Fibroblast of villous mesenchyme (primary cell): ENCODE measurements at regions not wholly inside any gene's neighbourhood (a gene's known extent, or its start where the extent isn't known, plus 50 kb on each side); places are given as distances from the start of the nearest gene placed in this dataset.

Source experiments
- DNase-seq: peaks from one replicate; pipeline ENCODE4 v3.0.0-alpha.2; 2010; ENCODE audit warnings: low read depth
- H3K4me3 ChIP-seq: 2 replicates; pipeline ENCODE4 v1.5.1; 2011; ENCODE audit warnings: low read depth, mild to moderate bottlenecking, low read length
- TF ChIP-seq, protein P1 (sequence below): IDR thresholded peaks from 2 replicates; pipeline ENCODE4 v1.5.1; 2012; ENCODE audit warnings: low read depth, mild to moderate bottlenecking, low read length; ENCODE audit not compliant: insufficient read depth

DNA sequence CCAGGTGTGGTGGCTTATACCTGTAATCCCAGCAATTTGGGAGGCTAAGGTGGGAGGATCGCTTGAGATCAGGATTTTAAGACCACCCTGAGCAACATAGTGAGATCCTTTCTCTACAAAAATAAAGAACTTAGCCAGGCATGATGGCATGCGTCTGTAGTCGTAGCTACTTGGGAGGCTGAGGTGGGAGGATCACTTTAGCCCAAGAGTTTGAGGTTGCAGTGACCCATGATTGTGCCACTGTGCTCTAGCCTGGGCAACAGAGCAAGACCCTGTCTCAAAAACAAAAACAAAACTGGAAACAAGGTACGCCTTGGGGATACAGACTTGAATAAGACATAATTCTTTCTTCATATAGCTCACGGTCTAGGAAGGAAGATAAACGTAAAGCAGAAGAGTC lies 63.1 kb upstream of the GRAMD1B start:
- TF ChIP-seq, protein P1, sequence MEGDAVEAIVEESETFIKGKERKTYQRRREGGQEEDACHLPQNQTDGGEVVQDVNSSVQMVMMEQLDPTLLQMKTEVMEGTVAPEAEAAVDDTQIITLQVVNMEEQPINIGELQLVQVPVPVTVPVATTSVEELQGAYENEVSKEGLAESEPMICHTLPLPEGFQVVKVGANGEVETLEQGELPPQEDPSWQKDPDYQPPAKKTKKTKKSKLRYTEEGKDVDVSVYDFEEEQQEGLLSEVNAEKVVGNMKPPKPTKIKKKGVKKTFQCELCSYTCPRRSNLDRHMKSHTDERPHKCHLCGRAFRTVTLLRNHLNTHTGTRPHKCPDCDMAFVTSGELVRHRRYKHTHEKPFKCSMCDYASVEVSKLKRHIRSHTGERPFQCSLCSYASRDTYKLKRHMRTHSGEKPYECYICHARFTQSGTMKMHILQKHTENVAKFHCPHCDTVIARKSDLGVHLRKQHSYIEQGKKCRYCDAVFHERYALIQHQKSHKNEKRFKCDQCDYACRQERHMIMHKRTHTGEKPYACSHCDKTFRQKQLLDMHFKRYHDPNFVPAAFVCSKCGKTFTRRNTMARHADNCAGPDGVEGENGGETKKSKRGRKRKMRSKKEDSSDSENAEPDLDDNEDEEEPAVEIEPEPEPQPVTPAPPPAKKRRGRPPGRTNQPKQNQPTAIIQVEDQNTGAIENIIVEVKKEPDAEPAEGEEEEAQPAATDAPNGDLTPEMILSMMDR, result no peak
- no peak for DNase-seq
- no peak overlapping the region for H3K4me3 ChIP-seq

DNA sequence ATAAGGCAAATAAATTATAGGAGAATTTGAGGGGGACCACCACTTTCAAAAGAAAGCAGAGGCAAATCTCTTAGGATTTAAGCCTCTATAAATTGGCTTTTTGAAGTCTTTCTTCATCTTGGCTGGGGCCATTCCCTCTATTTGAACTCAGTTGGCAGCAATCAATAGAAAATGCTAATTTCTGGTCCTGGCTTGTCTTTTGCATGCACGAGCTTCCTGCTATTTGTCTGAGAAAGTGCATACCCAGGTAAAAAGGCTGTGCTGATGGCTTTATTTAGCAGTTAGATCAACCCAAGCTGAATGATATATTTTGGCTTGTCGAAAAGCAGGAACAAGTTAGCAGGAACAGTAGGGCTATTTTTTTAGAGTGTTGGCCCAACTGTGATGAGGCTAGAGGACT lies 64.1 kb upstream of the GRAMD1B start:
- no peak overlapping the region for H3K4me3 ChIP-seq
- no peak for DNase-seq
- TF ChIP-seq, protein P1, result no peak

DNA sequence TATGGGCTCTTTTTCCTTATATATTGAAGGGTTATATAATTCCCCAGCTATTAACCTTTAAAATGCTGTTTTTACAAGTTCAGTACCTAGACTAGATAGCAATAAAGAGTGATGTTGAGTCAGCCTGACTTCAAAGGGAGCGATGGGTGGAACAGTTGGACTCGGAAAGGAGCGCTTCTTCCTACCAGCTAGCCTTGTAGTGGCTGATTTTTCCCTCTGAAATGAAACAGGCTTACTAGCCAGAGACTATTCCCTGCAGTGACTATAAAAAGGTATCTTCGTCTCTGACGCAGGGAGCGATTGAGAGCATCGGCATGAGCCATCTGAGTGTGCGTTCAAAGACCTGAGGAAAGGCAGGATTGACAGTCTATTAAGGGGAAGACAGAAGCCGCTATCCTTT lies 66.0 kb upstream of the GRAMD1B start:
- TF ChIP-seq, protein P1, result no peak

DNA sequence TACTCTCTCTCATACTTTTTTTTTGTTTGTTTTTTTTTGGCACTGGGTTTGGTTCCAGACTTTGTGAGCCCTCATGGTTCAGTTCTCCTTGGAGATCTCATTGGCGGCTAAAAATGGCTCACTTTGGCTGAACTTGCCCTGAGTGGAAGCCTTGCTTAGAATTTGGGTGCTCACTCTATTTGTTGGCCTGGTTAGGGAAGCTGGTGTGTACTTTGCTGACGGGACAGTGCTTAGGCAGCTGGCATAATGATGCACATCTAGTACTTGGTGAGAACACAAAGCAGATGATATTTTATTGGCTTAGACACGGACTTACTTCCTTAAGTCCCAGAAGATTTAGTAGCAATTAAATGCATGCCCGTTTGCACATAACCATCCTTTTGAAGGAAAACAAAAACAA lies 66.5 kb upstream of the GRAMD1B start:
- TF ChIP-seq, protein P1, result no peak
- no peak for DNase-seq
- no peak overlapping the region for H3K4me3 ChIP-seq

More for the DNA sequence above, 66.0 kb upstream of the GRAMD1B start:
- DNase-seq, result no peak
- no peak overlapping the region for H3K4me3 ChIP-seq

DNA sequence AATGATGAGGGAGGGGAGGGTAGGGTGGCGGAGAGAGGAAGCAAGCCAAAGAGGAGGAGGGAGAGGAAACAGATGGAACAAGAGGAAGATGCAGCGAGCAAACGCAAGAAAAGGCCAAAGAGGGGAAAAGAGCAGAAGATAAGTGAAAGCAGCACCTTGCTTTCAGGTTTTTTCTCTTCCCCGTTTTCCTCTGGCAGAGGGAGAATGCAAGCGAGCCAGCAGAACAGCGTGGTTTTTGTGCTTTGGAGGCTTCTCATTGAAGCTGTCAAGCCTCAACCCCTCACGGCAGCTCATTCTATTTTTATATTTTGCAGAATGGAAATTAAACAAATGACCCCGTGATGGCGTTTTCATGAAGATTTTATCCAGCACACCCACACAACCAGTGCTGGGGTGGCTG lies 67.1 kb upstream of the GRAMD1B start:
- TF ChIP-seq, protein P1, result no peak
- no peak for DNase-seq
- H3K4me3 ChIP-seq, result no peak overlapping the region

DNA sequence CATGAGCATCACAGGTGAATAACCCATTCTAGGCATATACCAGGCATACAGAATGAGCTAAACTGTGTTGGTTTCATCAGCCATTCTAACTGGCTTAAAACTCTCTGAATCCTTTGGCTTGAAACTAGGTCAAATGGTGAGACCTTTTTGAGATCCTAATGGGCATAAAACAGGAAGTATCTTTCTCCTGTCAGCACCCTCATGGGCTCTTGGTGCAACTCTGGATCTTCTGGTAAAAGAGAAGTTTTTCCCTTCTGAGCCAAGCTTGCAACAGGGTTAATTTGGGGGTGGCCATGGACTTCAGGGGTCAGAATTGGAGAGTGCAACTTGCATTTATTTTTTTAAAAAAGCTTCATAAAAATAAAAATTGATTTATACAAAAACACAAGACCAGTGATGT lies 67.9 kb upstream of the GRAMD1B start:
- TF ChIP-seq, protein P1, result no peak
- no peak for DNase-seq
- no peak overlapping the region for H3K4me3 ChIP-seq

DNA sequence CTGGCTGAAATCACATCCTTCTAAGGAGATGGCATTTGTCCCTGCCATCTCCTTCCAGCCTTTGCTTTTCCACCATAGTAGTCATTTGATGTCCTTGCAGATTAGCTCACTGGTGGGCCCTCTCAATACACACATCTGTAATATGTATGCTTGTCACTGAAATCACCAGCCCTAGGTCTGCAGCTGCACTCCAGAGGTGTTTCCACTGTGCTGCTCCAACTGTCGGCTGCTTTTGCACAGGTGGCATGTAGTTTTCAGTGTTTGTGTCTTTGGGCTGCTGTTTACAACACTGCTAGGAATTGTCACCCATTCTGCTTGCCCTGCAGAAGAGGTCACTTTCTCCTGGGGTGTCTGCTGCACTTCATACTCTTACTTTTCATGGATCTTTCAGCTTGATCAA lies 69.0 kb upstream of the GRAMD1B start:
- DNase-seq, result no peak
- TF ChIP-seq, protein P1, result no peak
- H3K4me3 ChIP-seq, result no peak overlapping the region
